K562 (cell line): ENCODE measurements at regions not wholly inside any gene's neighbourhood (a gene's known extent, or its start where the extent isn't known, plus 50 kb on each side); places are given as distances from the start of the nearest gene placed in this dataset.

Source experiments
- RBM14 ChIP-seq: fragments of 200-400 bp; formaldehyde crosslinking; IDR thresholded peaks from 2 replicates; pipeline ENCODE4 v1.6.1; 2018; ENCODE audit warnings: low read depth, mild to moderate bottlenecking, low read length, moderate library complexity, borderline replicate concordance; ENCODE audit not compliant: insufficient read depth
- SIN3A ChIP-seq, 2 experiments: fragments of 150-350 bp in 1 of 2; IDR thresholded peaks; 2 replicates each; pipeline ENCODE4 v1.6.1; 2011 to 2016; ENCODE audit warnings: borderline replicate concordance in 2 of 2, low read depth in 2 of 2, low read length in 2 of 2, mild to moderate bottlenecking in 2 of 2, moderate library complexity in 2 of 2; ENCODE audit not compliant: control insufficient read depth in 1 of 2
- U2AF2 ChIP-seq: fragments of 200-400 bp; formaldehyde crosslinking; optimal IDR thresholded peaks from 2 replicates; pipeline ENCODE3; 2017; ENCODE audit warnings: low read depth, mild to moderate bottlenecking, low read length
- ZNF184 ChIP-seq: sonication (generic); formaldehyde crosslinking; IDR thresholded peaks from 2 replicates; pipeline ENCODE4 v1.5.0; 2020; ENCODE audit warnings: missing genetic modification reagents
- ZNF274 ChIP-seq: IDR thresholded peaks from 2 replicates; pipeline ENCODE4 v1.6.1; 2011; ENCODE audit warnings: low read depth, mild to moderate bottlenecking, low read length, moderate library complexity, borderline replicate concordance
- TF ChIP-seq, protein P1 (sequence below), 3 experiments: IDR thresholded peaks in 2 of 3; conservative IDR thresholded peaks in 1 of 3; 2 replicates each; pipeline ENCODE4 v1.5.1; 2011 to 2012; ENCODE audit warnings: low read length in 3 of 3, mild to moderate bottlenecking in 3 of 3, control low read depth in 2 of 3, improper control_type of control experiment in 1 of 3, inconsistent platforms in 1 of 3, low read depth in 1 of 3, mixed read lengths in 1 of 3, moderate library complexity in 1 of 3; ENCODE audit not compliant: insufficient read depth in 2 of 3

DNA sequence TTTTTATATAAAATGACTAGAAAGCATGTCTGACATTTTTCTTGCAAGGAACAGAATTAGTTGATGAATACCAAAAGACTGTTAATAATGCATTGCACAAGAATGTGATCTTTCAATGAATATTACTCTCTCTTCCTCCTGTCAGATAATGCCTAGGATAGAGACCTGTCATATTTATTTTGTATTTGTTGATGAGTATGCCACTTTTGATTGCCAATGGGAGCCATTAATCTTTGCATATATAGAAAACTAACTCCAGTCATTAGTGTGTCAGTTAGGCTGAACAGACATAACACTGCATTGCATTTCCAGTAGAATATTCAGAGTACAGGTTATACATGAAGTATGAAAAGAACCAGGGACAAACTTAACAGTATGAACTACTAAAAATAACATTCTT is 1125.3 kb downstream of the LRFN5 start:
- TF ChIP-seq SIN3A (IDR thresholded peaks at IDR 0.05; ENCODE audit: borderline replicate concordance in 2 of 2, control insufficient read depth in 1 of 2, low read depth in 2 of 2, low read length in 2 of 2) (no peak), U2AF2 (no peak), ZNF274 (no peak), ZNF184 (CRISPR knock-in tag) (no peak), RBM14 (no peak)
- TF ChIP-seq, protein P1, sequence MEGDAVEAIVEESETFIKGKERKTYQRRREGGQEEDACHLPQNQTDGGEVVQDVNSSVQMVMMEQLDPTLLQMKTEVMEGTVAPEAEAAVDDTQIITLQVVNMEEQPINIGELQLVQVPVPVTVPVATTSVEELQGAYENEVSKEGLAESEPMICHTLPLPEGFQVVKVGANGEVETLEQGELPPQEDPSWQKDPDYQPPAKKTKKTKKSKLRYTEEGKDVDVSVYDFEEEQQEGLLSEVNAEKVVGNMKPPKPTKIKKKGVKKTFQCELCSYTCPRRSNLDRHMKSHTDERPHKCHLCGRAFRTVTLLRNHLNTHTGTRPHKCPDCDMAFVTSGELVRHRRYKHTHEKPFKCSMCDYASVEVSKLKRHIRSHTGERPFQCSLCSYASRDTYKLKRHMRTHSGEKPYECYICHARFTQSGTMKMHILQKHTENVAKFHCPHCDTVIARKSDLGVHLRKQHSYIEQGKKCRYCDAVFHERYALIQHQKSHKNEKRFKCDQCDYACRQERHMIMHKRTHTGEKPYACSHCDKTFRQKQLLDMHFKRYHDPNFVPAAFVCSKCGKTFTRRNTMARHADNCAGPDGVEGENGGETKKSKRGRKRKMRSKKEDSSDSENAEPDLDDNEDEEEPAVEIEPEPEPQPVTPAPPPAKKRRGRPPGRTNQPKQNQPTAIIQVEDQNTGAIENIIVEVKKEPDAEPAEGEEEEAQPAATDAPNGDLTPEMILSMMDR (IDR thresholded peaks at IDR 0.05 in 2 of 3, conservative IDR thresholded peaks at IDR 0.05 in 1 of 3; ENCODE audit: insufficient read depth in 2 of 3, low read depth in 1 of 3, low read length in 3 of 3), result no peak
